Activated B cell treated with CpG ODN at 0.5 μM for 24 hours (primary cell): ENCODE measurements at regions not wholly inside any gene's neighbourhood (a gene's known extent, or its start where the extent isn't known, plus 50 kb on each side); places are given as distances from the start of the nearest gene placed in this dataset.

Source experiments
- ATAC-seq: fragments of 200-7000 bp; cut with Tn5 transposase; one replicate; pipeline ENCODE4 v1.10.0; 2021; ENCODE audit warnings: low read depth, mild to moderate bottlenecking, moderate library complexity
- CTCF ChIA-PET: fragments of 350-600 bp; sonication (Branson Sonifier 250); formaldehyde crosslinking; loops from one replicate; lab custom pipeline; 2021; ENCODE audit warnings: antibody characterized with exemption; lab: Charles Lee
- POLR2A ChIA-PET: fragments of 350-600 bp; sonication (Branson Sonifier 250); formaldehyde crosslinking; loops from one replicate; lab custom pipeline; 2021; ENCODE audit warnings: antibody characterized with exemption; lab: Charles Lee
- DNase-seq: peaks from one replicate; pipeline ENCODE4 v3.0.0; 2022
- H3K27ac Mint-ChIP-seq: one replicate; pipeline ENCODE4 v1.8.0; 2020; ENCODE audit warnings: mixed read lengths
- H3K27me3 Mint-ChIP-seq: one replicate; pipeline ENCODE4 v1.8.0; 2021; ENCODE audit warnings: mixed read lengths
- H3K36me3 Mint-ChIP-seq: one replicate; pipeline ENCODE4 v1.8.0; 2021; ENCODE audit warnings: low read depth, mixed read lengths
- H3K4me1 Mint-ChIP-seq: one replicate; pipeline ENCODE4 v1.8.0; 2021; ENCODE audit warnings: mixed read lengths
- H3K4me3 Mint-ChIP-seq: one replicate; pipeline ENCODE4 v1.8.0; 2020; ENCODE audit warnings: mild to moderate bottlenecking, mixed read lengths
- H3K9me3 Mint-ChIP-seq: one replicate; pipeline ENCODE4 v1.8.0; 2020; ENCODE audit warnings: mixed read lengths
- CTCF ChIP-seq: fragments of 200-600 bp; IDR thresholded peaks from one replicate; pipeline ENCODE4 v1.8.0; 2022; ENCODE audit warnings: antibody characterized with exemption, mild to moderate bottlenecking
- intact Hi-C: fragments of 100-400 bp; cut with micrococcal nuclease; formaldehyde crosslinking; loops from one replicate; pipeline ENCODE4 v1.15.1; 2024

- DNase-seq (no peak), ATAC-seq (no peak)
- no peak overlapping the region for H3K27ac Mint-ChIP-seq
- no peaks in the 10 kb centered on the region for H3K36me3 Mint-ChIP-seq
- no peak for TF ChIP-seq CTCF
- H3K27me3 Mint-ChIP-seq, result peaks cover 20% of the 10 kb centered on the region
- no peak overlapping the region for H3K4me3 Mint-ChIP-seq
- ChIA-PET POLR2A (no interaction called here), CTCF (no interaction called here)
- intact Hi-C loops, result no loop called here
- H3K9me3 Mint-ChIP-seq, result no peaks in the 10 kb centered on the region
- no peaks in the 10 kb centered on the region for H3K4me1 Mint-ChIP-seq
Measured at GRCh38 chr1:34639701-34640100, 115.1 kb upstream of the GJB5 start.

GRCh38 chr1:34640654-34641401 lies 114.0 kb upstream of the GJB5 start:
- Mint-ChIP-seq H3K36me3 (no peaks in the 10 kb centered on the region), H3K27me3 (peaks cover 16% of the 10 kb centered on the region), H3K4me3 (no peak overlapping the region), H3K27ac (no peak overlapping the region), H3K4me1 (no peaks in the 10 kb centered on the region), H3K9me3 (no peaks in the 10 kb centered on the region)
- ChIA-PET POLR2A (no interaction called here), CTCF (no interaction called here)
- intact Hi-C loops, result no loop called here
- DNase-seq (no peak), ATAC-seq (no peak)
- no peak for TF ChIP-seq CTCF

GRCh38 chr1:34642679-34643078 lies 112.2 kb upstream of the GJB5 start:
- Mint-ChIP-seq H3K9me3 (no peaks in the 10 kb centered on the region), H3K27ac (no peak overlapping the region), H3K27me3 (peaks cover 25% of the 10 kb centered on the region), H3K36me3 (no peaks in the 10 kb centered on the region), H3K4me3 (no peak overlapping the region), H3K4me1 (no peaks in the 10 kb centered on the region)
- DNase-seq (no peak), ATAC-seq (no peak)
- no peak for TF ChIP-seq CTCF
- ChIA-PET POLR2A (no interaction called here), CTCF (no interaction called here)
- intact Hi-C loops, result no loop called here

GRCh38 chr1:34645109-34645688 lies 109.6 kb upstream of the GJB5 start:
- Mint-ChIP-seq H3K4me1 (no peaks in the 10 kb centered on the region), H3K36me3 (no peaks in the 10 kb centered on the region), H3K4me3 (no peak overlapping the region), H3K9me3 (no peaks in the 10 kb centered on the region), H3K27ac (no peak overlapping the region), H3K27me3 (peaks cover 31% of the 10 kb centered on the region)
- ChIA-PET POLR2A (no interaction called here), CTCF (no interaction called here)
- no peak for TF ChIP-seq CTCF
- intact Hi-C loops, result no loop called here
- DNase-seq (no peak), ATAC-seq (no peak)

- H3K4me3 Mint-ChIP-seq, result no peak overlapping the region
- no peak overlapping the region for H3K27ac Mint-ChIP-seq
- H3K9me3 Mint-ChIP-seq, result no peaks in the 10 kb centered on the region
- CTCF ChIA-PET, result no interaction called here
- DNase-seq, result no peak
- no peaks in the 10 kb centered on the region for H3K36me3 Mint-ChIP-seq
- no peak for ATAC-seq
- TF ChIP-seq CTCF, result no peak
- intact Hi-C loops, result no loop called here
- peaks cover 29% of the 10 kb centered on the region for H3K27me3 Mint-ChIP-seq
- H3K4me1 Mint-ChIP-seq, result no peaks in the 10 kb centered on the region
- POLR2A ChIA-PET, result no interaction called here
Measured at GRCh38 chr1:34645919-34646318, 108.9 kb upstream of the GJB5 start.
